ENCODE measurements at regions not wholly inside any gene's neighbourhood (a gene's known extent, or its start where the extent isn't known, plus 50 kb on each side); places are given as distances from the start of the nearest gene placed in this dataset.

DNA sequence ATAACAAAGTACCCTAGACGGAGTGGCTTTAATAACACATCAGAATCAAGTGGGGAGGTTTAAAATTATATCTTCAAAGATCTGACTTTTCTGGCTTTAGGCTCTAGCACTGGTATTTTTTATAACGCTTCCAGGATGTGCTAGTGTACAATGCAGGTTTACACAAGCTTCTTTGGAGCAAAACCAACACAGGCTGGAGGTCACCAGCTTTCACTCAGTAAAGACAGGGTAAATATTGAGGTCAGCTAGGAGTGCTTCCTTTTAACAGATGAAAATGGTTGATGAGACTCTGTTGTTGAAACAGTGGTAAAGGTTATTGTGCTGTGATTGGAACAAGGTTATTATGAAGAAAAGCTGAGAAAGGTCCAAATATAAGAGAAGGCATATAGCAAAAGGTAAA is 414.2 kb downstream of the TAF11L14 start:
- Histone ChIP-seq H3K9me3 (replicated peaks in 1 of 3) (no peaks in the 10 kb centered on the region), H3K4me1 (replicated peaks in 1 of 2) (no peaks in the 10 kb centered on the region), H3K36me3 (replicated peaks in 1 of 2) (no peaks in the 10 kb centered on the region), H3K27ac (no peak overlapping the region), H3K4me3 (no peak overlapping the region), H3K27me3 (no peaks in the 10 kb centered on the region)
- intact Hi-C loops (cut with DNase I): no loop called here
- 36 to 41% (median 39%) methylated on average over 2 of the region's 2 CpGs for WGBS, 4 donors
- no peak for DNase-seq
- TF ChIP-seq, protein P1, sequence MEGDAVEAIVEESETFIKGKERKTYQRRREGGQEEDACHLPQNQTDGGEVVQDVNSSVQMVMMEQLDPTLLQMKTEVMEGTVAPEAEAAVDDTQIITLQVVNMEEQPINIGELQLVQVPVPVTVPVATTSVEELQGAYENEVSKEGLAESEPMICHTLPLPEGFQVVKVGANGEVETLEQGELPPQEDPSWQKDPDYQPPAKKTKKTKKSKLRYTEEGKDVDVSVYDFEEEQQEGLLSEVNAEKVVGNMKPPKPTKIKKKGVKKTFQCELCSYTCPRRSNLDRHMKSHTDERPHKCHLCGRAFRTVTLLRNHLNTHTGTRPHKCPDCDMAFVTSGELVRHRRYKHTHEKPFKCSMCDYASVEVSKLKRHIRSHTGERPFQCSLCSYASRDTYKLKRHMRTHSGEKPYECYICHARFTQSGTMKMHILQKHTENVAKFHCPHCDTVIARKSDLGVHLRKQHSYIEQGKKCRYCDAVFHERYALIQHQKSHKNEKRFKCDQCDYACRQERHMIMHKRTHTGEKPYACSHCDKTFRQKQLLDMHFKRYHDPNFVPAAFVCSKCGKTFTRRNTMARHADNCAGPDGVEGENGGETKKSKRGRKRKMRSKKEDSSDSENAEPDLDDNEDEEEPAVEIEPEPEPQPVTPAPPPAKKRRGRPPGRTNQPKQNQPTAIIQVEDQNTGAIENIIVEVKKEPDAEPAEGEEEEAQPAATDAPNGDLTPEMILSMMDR (IDR thresholded peaks at IDR 0.05): no peak
- TF ChIP-seq POLR2A (IDR thresholded peaks at IDR 0.05): no peak

GRCh38 chr5:18050345-18050744 is 416.1 kb downstream of the TAF11L14 start:
- no peak for DNase-seq
- H3K27ac ChIP-seq: no peak overlapping the region
- no peaks in the 10 kb centered on the region for H3K9me3 ChIP-seq (replicated peaks in 1 of 3)
- intact Hi-C loops (cut with DNase I): no loop called here
- WGBS, 4 donors: 79 to 87% (median 85%) methylated on average over 1 of the region's 1 CpG
- no peaks in the 10 kb centered on the region for H3K27me3 ChIP-seq
- TF ChIP-seq POLR2A (IDR thresholded peaks at IDR 0.05): no peak
- TF ChIP-seq, protein P1 (IDR thresholded peaks at IDR 0.05): no peak
- no peaks in the 10 kb centered on the region for H3K36me3 ChIP-seq (replicated peaks in 1 of 2)
- no peak overlapping the region for H3K4me3 ChIP-seq
- no peaks in the 10 kb centered on the region for H3K4me1 ChIP-seq (replicated peaks in 1 of 2)

- intact Hi-C loops (cut with DNase I): no loop called here
- TF ChIP-seq, protein P1 (IDR thresholded peaks at IDR 0.05): no peak
- TF ChIP-seq POLR2A (IDR thresholded peaks at IDR 0.05): no peak
- H3K36me3 ChIP-seq (replicated peaks in 1 of 2): no peaks in the 10 kb centered on the region
- no peak overlapping the region for H3K4me3 ChIP-seq
- H3K27ac ChIP-seq: no peak overlapping the region
- H3K4me1 ChIP-seq (replicated peaks in 1 of 2): no peaks in the 10 kb centered on the region
- no peaks in the 10 kb centered on the region for H3K27me3 ChIP-seq
- WGBS, 4 donors: 51 to 57% (median 56%) methylated on average over 4 of the region's 4 CpGs
- DNase-seq: no peak
- no peaks in the 10 kb centered on the region for H3K9me3 ChIP-seq (replicated peaks in 1 of 3)
Measured at GRCh38 chr5:18050776-18051175, 416.5 kb downstream of the TAF11L14 start.

DNA sequence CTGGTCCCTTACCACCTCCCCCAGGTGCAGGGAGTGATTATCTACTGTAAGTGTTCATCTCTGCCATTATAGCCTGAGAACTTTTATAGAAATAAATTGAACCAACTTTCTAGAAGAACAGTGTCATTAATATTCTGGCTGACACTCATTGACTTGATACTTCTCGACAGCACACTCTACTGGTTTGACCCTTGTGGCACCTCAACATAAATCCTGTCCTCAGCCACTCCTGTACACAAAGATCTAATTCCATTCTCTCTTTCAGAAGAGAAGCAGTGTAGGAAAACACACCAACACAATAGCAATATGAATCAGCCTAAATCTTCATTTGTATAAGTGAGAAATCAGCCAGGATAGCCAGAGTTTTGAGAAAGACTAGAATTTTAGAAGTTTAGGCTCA is 417.7 kb downstream of the TAF11L14 start:
- Histone ChIP-seq H3K4me3 (no peak overlapping the region), H3K9me3 (replicated peaks in 1 of 3) (no peaks in the 10 kb centered on the region), H3K4me1 (replicated peaks in 1 of 2) (no peaks in the 10 kb centered on the region), H3K27me3 (no peaks in the 10 kb centered on the region), H3K36me3 (replicated peaks in 1 of 2) (no peaks in the 10 kb centered on the region), H3K27ac (no peak overlapping the region)
- TF ChIP-seq, protein P1 (IDR thresholded peaks at IDR 0.05): no peak
- no peak for TF ChIP-seq POLR2A (IDR thresholded peaks at IDR 0.05)
- no peak for DNase-seq
- intact Hi-C loops (cut with DNase I): no loop called here
- 51 to 64% (median 57%) methylated on average over 1 of the region's 1 CpG for WGBS, 4 donors

Data from adrenal gland (tissue), 9 donors.